ENCODE measurements at regions not wholly inside any gene's neighbourhood (a gene's known extent, or its start where the extent isn't known, plus 50 kb on each side); places are given as distances from the start of the nearest gene placed in this dataset.

DNA sequence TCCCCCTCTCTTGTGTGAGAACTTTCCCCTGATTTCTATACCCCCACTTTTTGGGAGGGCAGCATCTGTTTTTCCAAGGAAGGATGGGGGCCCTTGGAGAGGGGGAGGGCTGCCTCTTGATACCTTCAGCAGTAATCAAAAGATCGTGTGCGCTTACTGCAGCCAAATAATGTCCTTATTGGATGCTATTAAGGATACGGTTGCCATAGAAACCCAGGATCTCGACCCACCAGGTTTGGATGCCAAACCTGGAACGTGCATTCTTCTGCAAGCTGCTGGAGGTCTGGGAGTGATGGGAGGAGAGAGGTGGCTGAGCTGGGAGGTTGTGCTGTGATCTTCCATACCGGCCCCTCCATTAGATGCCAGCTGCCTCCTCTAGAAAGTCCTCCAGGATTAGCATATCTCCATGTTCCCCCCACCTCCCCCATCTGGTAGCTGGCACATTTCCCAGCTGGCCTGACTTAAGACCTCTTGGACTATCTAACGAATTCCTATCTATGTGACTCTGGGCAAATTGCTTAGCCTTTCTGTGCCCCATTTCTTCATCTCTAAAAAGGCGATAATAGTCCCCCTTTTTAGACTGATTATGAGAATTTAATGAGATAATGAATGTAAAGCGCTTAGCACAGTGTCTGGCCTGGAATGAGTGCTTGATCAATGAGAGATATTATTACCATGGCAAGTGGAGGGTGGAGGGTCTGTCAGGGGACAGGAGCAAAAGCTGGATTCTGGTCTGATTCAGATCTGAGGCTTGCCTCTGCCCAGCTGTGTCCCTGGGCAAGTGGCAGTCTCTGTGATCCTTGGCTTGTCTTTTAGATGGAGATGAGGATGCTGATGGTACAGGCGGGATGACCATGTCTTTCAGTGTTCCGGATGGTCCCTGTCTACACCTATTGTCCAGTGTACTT is 78.5 kb upstream of the PCBD1 start:
- no peak overlapping the region for H3K4me3 ChIP-seq (ENCODE audit: control extremely low read depth in 1 of 5, extremely low read depth in 1 of 5, insufficient read depth in 1 of 5, low read depth in 2 of 5, low read length in 4 of 5)
- H3K27ac ChIP-seq (ENCODE audit: low read length in 2 of 2), result no peak overlapping the region
- no peak for TF ChIP-seq EZH2 (IDR thresholded peaks at IDR 0.05; ENCODE audit: borderline replicate concordance, insufficient read depth, low read depth, low read length, poor library complexity, severe bottlenecking)
- TF ChIP-seq, protein P1, sequence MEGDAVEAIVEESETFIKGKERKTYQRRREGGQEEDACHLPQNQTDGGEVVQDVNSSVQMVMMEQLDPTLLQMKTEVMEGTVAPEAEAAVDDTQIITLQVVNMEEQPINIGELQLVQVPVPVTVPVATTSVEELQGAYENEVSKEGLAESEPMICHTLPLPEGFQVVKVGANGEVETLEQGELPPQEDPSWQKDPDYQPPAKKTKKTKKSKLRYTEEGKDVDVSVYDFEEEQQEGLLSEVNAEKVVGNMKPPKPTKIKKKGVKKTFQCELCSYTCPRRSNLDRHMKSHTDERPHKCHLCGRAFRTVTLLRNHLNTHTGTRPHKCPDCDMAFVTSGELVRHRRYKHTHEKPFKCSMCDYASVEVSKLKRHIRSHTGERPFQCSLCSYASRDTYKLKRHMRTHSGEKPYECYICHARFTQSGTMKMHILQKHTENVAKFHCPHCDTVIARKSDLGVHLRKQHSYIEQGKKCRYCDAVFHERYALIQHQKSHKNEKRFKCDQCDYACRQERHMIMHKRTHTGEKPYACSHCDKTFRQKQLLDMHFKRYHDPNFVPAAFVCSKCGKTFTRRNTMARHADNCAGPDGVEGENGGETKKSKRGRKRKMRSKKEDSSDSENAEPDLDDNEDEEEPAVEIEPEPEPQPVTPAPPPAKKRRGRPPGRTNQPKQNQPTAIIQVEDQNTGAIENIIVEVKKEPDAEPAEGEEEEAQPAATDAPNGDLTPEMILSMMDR (IDR thresholded peaks at IDR 0.05), result no peak
- Mint-ChIP-seq H3K4me1 (no peaks in the 10 kb centered on the region), H3K27me3 (peaks cover 41% of the 10 kb centered on the region), H3K4me3 (no peak overlapping the region), H3K27ac (no peak overlapping the region), H3K9me3 (ENCODE audit: insufficient read depth) (peaks cover 2% of the 10 kb centered on the region)
- H4K20me1 ChIP-seq (ENCODE audit: control insufficient read depth, insufficient read depth, low read length, poor library complexity, severe bottlenecking), result no peaks in the 10 kb centered on the region
- H2AFZ ChIP-seq (ENCODE audit: insufficient read depth, low read depth, low read length, poor library complexity, severe bottlenecking), result no peak overlapping the region
- ChIA-PET POLR2A (no interaction called here), CTCF (no interaction called here)
- no peak for DNase-seq
- intact Hi-C loops (cut with micrococcal nuclease), result no loop called here
- H3K4me2 ChIP-seq (replicated peaks; ENCODE audit: low read depth, low read length, poor library complexity, severe bottlenecking), result no peak overlapping the region
- H3K9ac ChIP-seq (ENCODE audit: low read length), result no peak overlapping the region
- peaks cover 0 to 3% (median 0%) of the 10 kb centered on the region in 4 experiments for H3K27me3 ChIP-seq (replicated peaks in 1 of 4; ENCODE audit: control extremely low read depth in 1 of 4, control insufficient read depth in 3 of 4, insufficient read depth in 4 of 4, low read length in 3 of 4)
- 91% methylated on average over 8 of the region's 11 CpGs for WGBS (ENCODE audit: insufficient coverage)
- H3K4me1 ChIP-seq (ENCODE audit: control insufficient read depth in 2 of 2, insufficient read depth in 2 of 2, low read length in 2 of 2), result no peaks in the 10 kb centered on the region
- H3K9me3 ChIP-seq (ENCODE audit: control extremely low read depth in 1 of 3, control insufficient read depth in 2 of 3, insufficient read depth in 1 of 3, low read length in 2 of 3), result peaks cover 0 to 5% (median 1%) of the 10 kb centered on the region in 3 donors
- H3K36me3 ChIP-seq (replicated peaks in 1 of 2; ENCODE audit: control extremely low read depth in 1 of 2, control insufficient read depth in 1 of 2, extremely low read depth in 1 of 2, insufficient read depth in 2 of 2, low read length in 1 of 2), result no peaks in the 10 kb centered on the region
- no peaks in the 10 kb centered on the region for H3K79me2 ChIP-seq (ENCODE audit: control insufficient read depth, insufficient read depth, low read length)
- no peak for ATAC-seq (ENCODE audit: low read depth)
